22Rv1 (cell line): ENCODE measurements at regions not wholly inside any gene's neighbourhood (a gene's known extent, or its start where the extent isn't known, plus 50 kb on each side); places are given as distances from the start of the nearest gene placed in this dataset.

ENCODE experiments used
- ZFX ChIP-seq: fragments of 450-650 bp; IDR thresholded peaks from 2 replicates; pipeline ENCODE4 v1.6.1; 2017; ENCODE audit warnings: antibody characterized with exemption, borderline replicate concordance
- TF ChIP-seq, protein P1 (sequence below): fragments of 450-650 bp; IDR thresholded peaks from 2 replicates; pipeline ENCODE4 v1.5.1; 2017; ENCODE audit warnings: mild to moderate bottlenecking

DNA sequence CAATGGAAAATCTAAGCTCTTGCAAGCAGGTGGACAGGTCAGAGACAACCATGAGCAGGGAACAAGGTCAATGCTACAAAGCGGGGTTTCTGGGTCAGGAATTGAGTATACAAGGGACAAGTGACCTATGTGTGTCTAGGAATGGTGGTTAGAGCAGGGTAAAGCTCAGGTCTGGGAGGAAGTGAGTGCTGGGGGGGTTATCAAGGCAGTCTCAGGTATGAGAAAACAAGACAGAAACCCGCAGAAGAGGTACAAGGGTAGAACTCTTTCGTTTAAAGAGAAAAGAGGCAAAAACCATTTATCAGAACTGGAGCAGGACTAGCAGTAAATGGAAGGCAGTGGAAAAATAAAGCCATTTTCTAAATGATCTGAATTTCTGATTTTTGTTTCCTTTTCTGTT lies 298.4 kb downstream of the ALDH8A1 start:
- TF ChIP-seq, protein P1, sequence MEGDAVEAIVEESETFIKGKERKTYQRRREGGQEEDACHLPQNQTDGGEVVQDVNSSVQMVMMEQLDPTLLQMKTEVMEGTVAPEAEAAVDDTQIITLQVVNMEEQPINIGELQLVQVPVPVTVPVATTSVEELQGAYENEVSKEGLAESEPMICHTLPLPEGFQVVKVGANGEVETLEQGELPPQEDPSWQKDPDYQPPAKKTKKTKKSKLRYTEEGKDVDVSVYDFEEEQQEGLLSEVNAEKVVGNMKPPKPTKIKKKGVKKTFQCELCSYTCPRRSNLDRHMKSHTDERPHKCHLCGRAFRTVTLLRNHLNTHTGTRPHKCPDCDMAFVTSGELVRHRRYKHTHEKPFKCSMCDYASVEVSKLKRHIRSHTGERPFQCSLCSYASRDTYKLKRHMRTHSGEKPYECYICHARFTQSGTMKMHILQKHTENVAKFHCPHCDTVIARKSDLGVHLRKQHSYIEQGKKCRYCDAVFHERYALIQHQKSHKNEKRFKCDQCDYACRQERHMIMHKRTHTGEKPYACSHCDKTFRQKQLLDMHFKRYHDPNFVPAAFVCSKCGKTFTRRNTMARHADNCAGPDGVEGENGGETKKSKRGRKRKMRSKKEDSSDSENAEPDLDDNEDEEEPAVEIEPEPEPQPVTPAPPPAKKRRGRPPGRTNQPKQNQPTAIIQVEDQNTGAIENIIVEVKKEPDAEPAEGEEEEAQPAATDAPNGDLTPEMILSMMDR = no peak
- TF ChIP-seq ZFX = no peak
